H1 (cell line): ENCODE measurements at regions not wholly inside any gene's neighbourhood (a gene's known extent, or its start where the extent isn't known, plus 50 kb on each side); places are given as distances from the start of the nearest gene placed in this dataset.

Source experiments
- CTCF ChIA-PET: fragments of 300-600 bp; sonication (Branson Sonifier 250); formaldehyde crosslinking; loops from one replicate; lab custom pipeline; 2021; ENCODE audit not compliant: partially characterized antibody; lab: Charles Lee
- POLR2A ChIA-PET: fragments of 300-600 bp; sonication (Branson Sonifier 250); formaldehyde crosslinking; loops from one replicate; lab custom pipeline; 2021; ENCODE audit warnings: inconsistent platforms; ENCODE audit not compliant: partially characterized antibody; lab: Charles Lee
- DNase-seq, 2 experiments: peaks; one replicate each; pipeline versions ENCODE4 v3.0.0 to v3.0.0-alpha.2; 2010 to 2022; ENCODE audit warnings: low spot score in 2 of 2, low read depth in 1 of 2, mixed read lengths in 1 of 2
- FAIRE-seq: peaks from 2 replicates; lab custom pipeline; 2011; peaks lifted over from hg19 to GRCh38; lab: Jason Lieb, UNC
- H2AFZ ChIP-seq: 2 replicates; pipeline ENCODE4 v1.8.1; 2012; ENCODE audit warnings: low read length, inconsistent platforms
- H2AK5ac ChIP-seq: 2 replicates; pipeline ENCODE4 v1.6.1; 2013; ENCODE audit warnings: low read depth, low read length
- H2BK120ac ChIP-seq: replicated peaks from 2 replicates; pipeline ENCODE3; 2013; ENCODE audit warnings: low read depth, low read length, inconsistent platforms
- H2BK12ac ChIP-seq: 2 replicates; pipeline ENCODE4 v1.6.1; 2013; ENCODE audit warnings: low read depth, low read length
- H2BK15ac ChIP-seq: 2 replicates; pipeline ENCODE4 v1.6.1; 2013; ENCODE audit warnings: low read length
- H2BK20ac ChIP-seq: 2 replicates; pipeline ENCODE4 v1.6.1; 2013; ENCODE audit warnings: low read length
- H2BK5ac ChIP-seq: 2 replicates; pipeline ENCODE4 v1.6.1; 2013; ENCODE audit warnings: low read depth, low read length
- H3K14ac ChIP-seq: 2 replicates; pipeline ENCODE4 v1.6.1; 2013; ENCODE audit warnings: inconsistent platforms; ENCODE audit not compliant: insufficient read length
- H3K18ac ChIP-seq: 2 replicates; pipeline ENCODE4 v1.6.1; 2013; ENCODE audit warnings: low read length; ENCODE audit errors: extremely low read depth
- H3K23ac ChIP-seq: 2 replicates; pipeline ENCODE4 v1.6.1; 2013; ENCODE audit warnings: inconsistent platforms; ENCODE audit not compliant: insufficient read length
- H3K23me2 ChIP-seq: 2 replicates; pipeline ENCODE4 v1.6.1; 2013; ENCODE audit warnings: low read depth, low read length
- H3K27ac ChIP-seq: 2 replicates; pipeline ENCODE4 v1.6.1; 2011; ENCODE audit warnings: low read depth, low read length, inconsistent platforms
- H3K27me3 ChIP-seq, 4 experiments: replicated peaks in 1 of 4; 1 replicate in 1 of 4; 2 replicates in 3 of 4; pipeline versions ENCODE4 v1.6.1 to v1.8.1; 2011 to 2013; ENCODE audit warnings: low read length in 3 of 4, mild to moderate bottlenecking in 3 of 4, inconsistent platforms in 2 of 4, mixed read lengths in 2 of 4, moderate library complexity in 1 of 4; ENCODE audit not compliant: control insufficient read depth in 3 of 4, insufficient read depth in 3 of 4; ENCODE audit errors: extremely low read depth in 1 of 4
- H3K36me3 ChIP-seq, 4 experiments: 2 replicates each; pipeline versions ENCODE4 v1.6.1 to v1.8.1; 2011 to 2013; ENCODE audit warnings: mild to moderate bottlenecking in 4 of 4, low read length in 3 of 4, moderate library complexity in 2 of 4, control low read depth in 1 of 4, inconsistent platforms in 1 of 4; ENCODE audit not compliant: insufficient read depth in 4 of 4, control insufficient read depth in 2 of 4
- H3K4ac ChIP-seq: replicated peaks from 2 replicates; pipeline ENCODE3; 2013; ENCODE audit warnings: low read length, low read depth, mixed read lengths, inconsistent platforms; ENCODE audit not compliant: insufficient read length
- H3K4me1 ChIP-seq, 4 experiments: replicated peaks in 1 of 4; 1 replicate in 1 of 4; 2 replicates in 3 of 4; pipeline versions ENCODE4 v1.6.1 to v1.8.1; 2011 to 2013; ENCODE audit warnings: low read length in 3 of 4, inconsistent platforms in 2 of 4, mixed read lengths in 1 of 4; ENCODE audit not compliant: insufficient read depth in 4 of 4, control insufficient read depth in 3 of 4
- H3K4me2 ChIP-seq, 2 experiments: 2 replicates each; pipeline versions ENCODE4 v1.6.1 to v1.8.1; 2011 to 2013; ENCODE audit warnings: low read depth in 2 of 2, low read length in 2 of 2, control low read depth in 1 of 2, inconsistent platforms in 1 of 2, mild to moderate bottlenecking in 1 of 2; ENCODE audit not compliant: insufficient read depth in 1 of 2
- H3K4me3 ChIP-seq, 4 experiments: fragments of 200-600, 300-600 bp in 1 of 4; sonication (generic), shearing (Covaris generic), sonication (Bioruptor Twin) in 1 of 4; 2 replicates each; pipeline versions ENCODE4 v1.5.1 to v1.8.1; 2011 to 2016; ENCODE audit warnings: low read length in 4 of 4, low read depth in 3 of 4, control low read depth in 2 of 4, inconsistent platforms in 2 of 4, mild to moderate bottlenecking in 2 of 4, mixed read lengths in 1 of 4, moderate library complexity in 1 of 4; ENCODE audit not compliant: insufficient read depth in 2 of 4; ENCODE audit errors: extremely low read depth in 1 of 4
- H3K56ac ChIP-seq: replicated peaks from 2 replicates; pipeline ENCODE3; 2013; ENCODE audit warnings: low read depth, mild to moderate bottlenecking, mixed read lengths, low read length, inconsistent platforms; ENCODE audit not compliant: insufficient read length
- H3K79me1 ChIP-seq: 2 replicates; pipeline ENCODE4 v1.6.1; 2013; ENCODE audit warnings: low read depth, low read length, control low read depth
- H3K79me2 ChIP-seq, 2 experiments: 2 replicates each; pipeline versions ENCODE4 v1.6.1 to v1.8.1; 2012 to 2013; ENCODE audit warnings: low read length in 2 of 2, mild to moderate bottlenecking in 2 of 2, inconsistent platforms in 1 of 2; ENCODE audit not compliant: insufficient read depth in 2 of 2, control insufficient read depth in 1 of 2
- H3K9ac ChIP-seq, 4 experiments: replicated peaks in 1 of 4; 1 replicate in 1 of 4; 2 replicates in 3 of 4; pipeline versions ENCODE4 v1.6.1 to v1.8.1; 2011 to 2013; ENCODE audit warnings: low read depth in 3 of 4, low read length in 3 of 4, control low read depth in 2 of 4, mild to moderate bottlenecking in 2 of 4, moderate library complexity in 2 of 4, inconsistent platforms in 1 of 4; ENCODE audit errors: extremely low read depth in 1 of 4
- H3K9me3 ChIP-seq, 2 experiments: 2 replicates each; pipeline versions ENCODE4 v1.6.1 to v1.8.1; 2012 to 2013; ENCODE audit warnings: mild to moderate bottlenecking in 2 of 2, moderate library complexity in 2 of 2, control low read depth in 1 of 2, inconsistent platforms in 1 of 2, low read depth in 1 of 2, low read length in 1 of 2, mixed read lengths in 1 of 2; ENCODE audit not compliant: insufficient read depth in 2 of 2
- H4K20me1 ChIP-seq, 2 experiments: replicated peaks in 1 of 2; 2 replicates each; pipeline versions ENCODE3 to v1.8.1; 2011 to 2013; ENCODE audit warnings: inconsistent platforms in 2 of 2, low read length in 2 of 2, mild to moderate bottlenecking in 1 of 2; ENCODE audit not compliant: insufficient read depth in 2 of 2, control insufficient read depth in 1 of 2
- H4K5ac ChIP-seq: 2 replicates; pipeline ENCODE4 v1.6.1; 2013; ENCODE audit warnings: low read length, low read depth, mixed read lengths, inconsistent platforms; ENCODE audit not compliant: insufficient read length
- H4K8ac ChIP-seq: 2 replicates; pipeline ENCODE4 v1.8.0; 2013; ENCODE audit warnings: mild to moderate bottlenecking, moderate library complexity, low read length, inconsistent platforms; ENCODE audit not compliant: insufficient read depth; ENCODE audit errors: extremely low read depth
- H4K91ac ChIP-seq: replicated peaks from 2 replicates; pipeline ENCODE3; 2013; ENCODE audit warnings: low read length, mixed read lengths, inconsistent platforms; ENCODE audit not compliant: insufficient read length
- CEBPB ChIP-seq: IDR thresholded peaks from 2 replicates; pipeline ENCODE4 v1.6.1; 2012; ENCODE audit warnings: low read depth, low read length
- CHD1 ChIP-seq: IDR thresholded peaks from 2 replicates; pipeline ENCODE4 v1.6.1; 2012; ENCODE audit warnings: low read depth, low read length, improper control_type of control experiment
- GABPA ChIP-seq: IDR thresholded peaks from 2 replicates; pipeline ENCODE4 v1.6.1; 2011; ENCODE audit warnings: mild to moderate bottlenecking, low read length, moderate library complexity, borderline replicate concordance; ENCODE audit not compliant: insufficient read depth
- JUND ChIP-seq: IDR thresholded peaks from 2 replicates; pipeline ENCODE4 v1.6.1; 2011; ENCODE audit warnings: mild to moderate bottlenecking, improper control_type of control experiment, low read length
- KDM4A ChIP-seq: IDR thresholded peaks from one replicate; pipeline ENCODE4 v1.7.1; 2012; ENCODE audit warnings: low read depth, mild to moderate bottlenecking, moderate library complexity, low read length, inconsistent platforms; ENCODE audit not compliant: severe bottlenecking
- MAFK ChIP-seq: IDR thresholded peaks from 2 replicates; pipeline ENCODE4 v1.6.1; 2012; ENCODE audit warnings: low read depth, mild to moderate bottlenecking, improper control_type of control experiment, low read length
- NRF1 ChIP-seq: IDR thresholded peaks from 2 replicates; pipeline ENCODE4 v1.6.1; 2011; ENCODE audit warnings: mild to moderate bottlenecking, low read depth, low read length, improper control_type of control experiment
- POLR2A ChIP-seq, 2 experiments: IDR thresholded peaks; 1 replicate in 1 of 2; 2 replicates in 1 of 2; pipeline ENCODE4 v1.6.1; 2011; ENCODE audit warnings: low read depth in 2 of 2, low read length in 2 of 2, mild to moderate bottlenecking in 2 of 2; ENCODE audit errors: control extremely low read depth in 1 of 2
- POLR2AphosphoS5 ChIP-seq: IDR thresholded peaks from 2 replicates; pipeline ENCODE4 v1.6.1; 2011; ENCODE audit warnings: low read depth, low read length
- RNF2 ChIP-seq: fragments of 200-900, 300-1000 bp; sonication (generic); IDR thresholded peaks from 2 replicates; pipeline ENCODE4 v1.7.1; 2016; ENCODE audit warnings: borderline replicate concordance, low read depth, mild to moderate bottlenecking, antibody characterized with exemption, low read length; ENCODE audit not compliant: poor library complexity, severe bottlenecking; ENCODE audit errors: missing control alignments
- WGBS, 2 experiments: shearing (Covaris generic) in 1 of 2; methylation state at CpG; one replicate each; pipeline versions ENCODE4 v1.1.6 to v1.1.7; 2013 to 2015; ENCODE audit warnings: low lambda C conversion rate in 2 of 2, mixed read lengths in 2 of 2, inconsistent platforms in 1 of 2, low coverage in 1 of 2, missing lambda C conversion rate in 1 of 2; ENCODE audit not compliant: insufficient replicate concordance in 2 of 2, insufficient coverage in 1 of 2, insufficient read length in 1 of 2; ENCODE audit errors: extremely low coverage in 1 of 2, missing lambda C conversion rate in 1 of 2; 5-methylcytosine and 5-hydroxymethylcytosine counted together

- Histone ChIP-seq H4K91ac (no peak overlapping the region), H4K5ac (no peak overlapping the region), H2AFZ (no peak overlapping the region), H3K9ac (no peak overlapping the region), H3K79me1 (no peaks in the 10 kb centered on the region), H3K23me2 (no peaks in the 10 kb centered on the region), H2BK5ac (no peak overlapping the region), H2BK15ac (no peak overlapping the region), H3K4ac (no peak overlapping the region), H4K8ac (no peak overlapping the region), H3K4me3 (no peak overlapping the region), H3K36me3 (no peaks in the 10 kb centered on the region), H3K27me3 (no peaks in the 10 kb centered on the region), H3K23ac (no peak overlapping the region), H2BK12ac (no peak overlapping the region), H3K9me3 (no peaks in the 10 kb centered on the region), H4K20me1 (no peaks in the 10 kb centered on the region), H2BK20ac (no peak overlapping the region), H2BK120ac (no peak overlapping the region), H2AK5ac (no peak overlapping the region), H3K56ac (no peak overlapping the region), H3K14ac (no peak overlapping the region), H3K18ac (no peak overlapping the region), H3K4me1 (no peaks in the 10 kb centered on the region), H3K4me2 (no peak overlapping the region), H3K27ac (no peak overlapping the region), H3K79me2 (no peaks in the 10 kb centered on the region)
- ChIA-PET CTCF (no interaction called here), POLR2A (no interaction called here)
- WGBS, 2 experiments: 92% methylated on average over 2 of the region's 2 CpGs; no CpG with 5 or more reads in 1 of the 2 experiments
- no peak for FAIRE-seq
- TF ChIP-seq POLR2AphosphoS5 (no peak), JUND (no peak), MAFK (no peak), NRF1 (no peak), POLR2A (IDR thresholded peaks at IDR 0.05; ENCODE audit: control extremely low read depth in 1 of 2, low read depth in 2 of 2, low read length in 2 of 2) (no peak), CHD1 (no peak), KDM4A (no peak), GABPA (no peak), CEBPB (no peak), RNF2 (no peak)
- no peak for DNase-seq
Observed at GRCh38 chr12:87793131-87793530, 236.1 kb downstream of the C12orf50 start.
